ENCODE measurements at regions not wholly inside any gene's neighbourhood (a gene's known extent, or its start where the extent isn't known, plus 50 kb on each side); places are given as distances from the start of the nearest gene placed in this dataset.

DNA sequence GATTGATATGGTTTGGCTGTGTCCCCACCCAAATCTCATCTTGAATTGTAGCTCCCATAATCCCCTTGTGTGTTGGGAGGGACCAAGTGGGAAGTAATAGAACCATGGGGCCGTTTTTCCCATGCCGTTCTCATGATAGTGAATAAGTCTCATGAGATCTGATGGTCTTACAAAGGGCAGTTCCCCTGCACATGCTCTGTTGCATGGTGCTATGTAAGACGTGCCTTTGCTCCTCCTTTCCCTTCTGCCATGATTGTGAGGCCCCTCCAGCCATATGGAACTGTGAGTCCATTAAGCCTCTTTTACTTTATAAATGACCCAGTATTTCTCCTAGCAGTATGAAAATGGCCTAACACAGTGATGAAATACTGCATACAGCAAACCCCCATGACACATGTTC lies 84.8 kb upstream of the SELENOP start:
- H3K36me3 ChIP-seq: no peaks in the 10 kb centered on the region
- H3K27me3 ChIP-seq: no peaks in the 10 kb centered on the region
- DNase-seq (ENCODE audit: low spot score in 2 of 2): no peak
- H3K9me3 ChIP-seq: no peaks in the 10 kb centered on the region
- H3K27ac ChIP-seq: no peak overlapping the region
- 75 to 80% methylated on average over 3 of the region's 3 CpGs for WGBS, 2 donors
- H3K4me3 ChIP-seq: no peak overlapping the region
- no peaks in the 10 kb centered on the region for H3K4me1 ChIP-seq
- TF ChIP-seq POLR2A (IDR thresholded peaks at IDR 0.05): no peak

DNA sequence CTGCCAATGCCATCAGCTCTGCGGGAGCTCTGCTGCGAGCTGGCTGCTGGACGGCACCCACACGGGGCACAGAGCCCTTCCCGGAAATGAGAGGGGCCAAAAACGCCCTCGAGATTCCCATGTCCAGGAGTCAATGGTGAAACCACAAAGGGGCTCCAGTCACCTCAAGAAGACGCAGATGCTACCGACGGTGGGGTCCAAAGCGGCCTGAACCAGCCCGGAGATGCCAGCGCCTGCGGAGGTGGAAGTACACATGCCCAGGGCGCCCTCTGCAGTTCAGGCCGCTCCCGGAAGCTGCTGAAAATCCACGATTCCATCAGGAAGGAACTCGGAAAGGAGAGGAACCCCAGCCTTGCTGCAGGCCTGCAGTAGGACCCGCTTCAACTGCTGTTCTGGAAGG lies 82.4 kb upstream of the SELENOP start:
- TF ChIP-seq EP300 (IDR thresholded peaks at IDR 0.05) (no peak), POLR2A (IDR thresholded peaks at IDR 0.05) (no peak), CTCF (IDR thresholded peaks at IDR 0.05) (peak in 1 of 5 experiments; percentile 5)
- Histone ChIP-seq H3K4me3 (no peak overlapping the region), H3K9me3 (no peaks in the 10 kb centered on the region), H3K27me3 (no peaks in the 10 kb centered on the region), H3K36me3 (no peaks in the 10 kb centered on the region), H3K27ac (no peak overlapping the region), H3K4me1 (peaks cover 0 to 2% (median 0%) of the 10 kb centered on the region in 4 donors)
- no peak for DNase-seq (ENCODE audit: low spot score in 2 of 2)
- 51 to 55% methylated on average over 19 to 20 of the region's 20 CpGs for WGBS, 2 donors

DNA sequence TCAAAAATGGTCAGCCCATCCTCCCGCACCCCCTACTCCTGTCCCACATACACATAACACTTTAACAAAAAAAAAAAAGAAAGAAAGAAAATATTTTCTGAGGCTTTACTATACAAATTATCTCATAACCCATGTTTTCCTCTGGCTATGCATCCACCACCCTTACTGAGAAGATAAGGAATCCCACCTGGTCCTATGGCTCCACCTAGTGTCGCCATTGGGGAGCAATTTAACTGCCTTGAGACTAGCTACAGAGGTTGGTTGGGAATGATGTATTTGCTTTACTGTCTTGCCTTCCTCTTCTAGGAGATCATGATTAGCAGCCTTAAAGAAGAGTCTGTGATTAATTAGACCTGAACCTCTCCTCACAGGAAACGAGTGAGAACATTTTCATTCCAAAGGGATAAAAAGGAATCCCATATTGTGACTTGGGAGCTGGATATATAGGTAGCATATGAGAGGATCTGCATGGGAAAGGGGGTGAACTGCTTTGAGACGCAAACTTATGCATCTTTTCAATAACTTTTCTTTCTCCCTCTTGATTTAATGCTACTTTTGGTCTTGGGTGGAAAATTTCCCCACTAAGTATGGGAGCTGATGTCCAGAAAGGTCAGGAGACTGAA lies 77.7 kb upstream of the SELENOP start:
- Histone ChIP-seq H3K9me3 (no peaks in the 10 kb centered on the region), H3K4me3 (no peak overlapping the region), H3K4me1 (peaks cover 0 to 8% (median 0%) of the 10 kb centered on the region in 4 donors), H3K27ac (peak overlapping the region in 1 of 4 donors; percentile 10), H3K27me3 (no peaks in the 10 kb centered on the region), H3K36me3 (no peaks in the 10 kb centered on the region)
- DNase-seq (ENCODE audit: low spot score in 2 of 2): peak; percentile 74 to 93
- 20 to 30% methylated on average over 4 of the region's 4 CpGs for WGBS, 2 donors
- TF ChIP-seq CTCF (IDR thresholded peaks at IDR 0.05) (peak; percentile 81 to 93 (median 84)), EP300 (IDR thresholded peaks at IDR 0.05) (peak in 1 of 2 donors; percentile 51), POLR2A (IDR thresholded peaks at IDR 0.05) (no peak)

- H3K4me1 ChIP-seq: peaks cover 0 to 8% (median 0%) of the 10 kb centered on the region in 4 donors
- no peaks in the 10 kb centered on the region for H3K9me3 ChIP-seq
- H3K27me3 ChIP-seq: no peaks in the 10 kb centered on the region
- H3K27ac ChIP-seq: no peak overlapping the region
- H3K4me3 ChIP-seq: no peak overlapping the region
- H3K36me3 ChIP-seq: no peaks in the 10 kb centered on the region
- no peak for DNase-seq (ENCODE audit: low spot score in 2 of 2)
- 66 to 78% methylated on average over 7 of the region's 7 CpGs for WGBS, 2 donors
- no peak for TF ChIP-seq POLR2A (IDR thresholded peaks at IDR 0.05)
- TF ChIP-seq CTCF (IDR thresholded peaks at IDR 0.05): no peak
- no peak for TF ChIP-seq EP300 (IDR thresholded peaks at IDR 0.05)
Observed at GRCh38 chr5:42888771-42889170, 77.1 kb upstream of the SELENOP start.

DNA sequence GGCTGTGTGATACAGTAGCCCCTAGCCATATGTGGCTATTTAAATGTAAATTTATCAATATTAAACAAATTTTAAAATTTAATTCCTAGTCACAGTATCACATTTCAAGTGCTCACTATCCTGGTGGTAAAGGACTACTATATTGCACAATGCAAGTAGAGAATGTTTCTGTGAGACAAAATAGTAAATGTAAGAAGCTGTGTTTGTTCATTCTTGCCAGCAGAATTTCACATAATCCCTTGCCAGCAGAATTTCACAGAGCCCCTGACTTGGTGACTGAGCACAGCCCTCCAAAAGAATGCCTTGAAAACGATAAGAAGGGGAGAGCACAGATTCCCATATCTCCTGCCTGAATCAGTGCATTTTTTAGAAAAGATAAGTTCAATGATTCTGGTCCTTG lies 75.9 kb upstream of the SELENOP start:
- Histone ChIP-seq H3K4me3 (no peak overlapping the region), H3K36me3 (no peaks in the 10 kb centered on the region), H3K27me3 (no peaks in the 10 kb centered on the region), H3K27ac (peak overlapping the region in 1 of 4 donors; percentile 46), H3K4me1 (peaks cover 0 to 8% (median 0%) of the 10 kb centered on the region in 4 donors), H3K9me3 (no peaks in the 10 kb centered on the region)
- no peak for DNase-seq (ENCODE audit: low spot score in 2 of 2)
- 15 to 17% methylated on average over 1 of the region's 1 CpG for WGBS, 2 donors
- TF ChIP-seq CTCF (IDR thresholded peaks at IDR 0.05) (no peak), EP300 (IDR thresholded peaks at IDR 0.05) (no peak), POLR2A (IDR thresholded peaks at IDR 0.05) (no peak)
